ENCODE measurements at regions not wholly inside any gene's neighbourhood (a gene's known extent, or its start where the extent isn't known, plus 50 kb on each side); places are given as distances from the start of the nearest gene placed in this dataset.

GRCh38 chr3:162643245-162643644 is 1146.6 kb downstream of the OTOL1 start:
- no peak for TF ChIP-seq CTCF (IDR thresholded peaks at IDR 0.05)
- no peak for TF ChIP-seq POLR2A (IDR thresholded peaks at IDR 0.05)
